ENCODE measurements at regions not wholly inside any gene's neighbourhood (a gene's known extent, or its start where the extent isn't known, plus 50 kb on each side); places are given as distances from the start of the nearest gene placed in this dataset.
A peak's percentile ranks its signal among the peaks of the same experiment; 100 is the strongest.

- H3K9me1 ChIP-seq (ENCODE audit: control insufficient read depth, extremely low read depth, insufficient read depth, low read length): no peaks in the 10 kb centered on the region
- TF ChIP-seq CTCF (optimal IDR thresholded peaks at IDR 0.05 in 1 of 3, IDR thresholded peaks at IDR 0.05 in 1 of 3, conservative IDR thresholded peaks at IDR 0.05 in 1 of 3; ENCODE audit: extremely low read depth in 1 of 3, insufficient read depth in 2 of 3, low read length in 3 of 3) (no peak), EZH2 (IDR thresholded peaks at IDR 0.05; ENCODE audit: low read length) (no peak)
- H3K4me2 ChIP-seq (ENCODE audit: control insufficient read depth, extremely low read depth, insufficient read depth, low read depth, low read length): no peak overlapping the region
- dilution Hi-C loops (cut with MboI; ENCODE audit: extremely low pct_ligation_motif_present, low sequenced_read_pairs): no loop called here
- no peak for DNase-seq (ENCODE audit: low read depth, low spot score)
- H3K4me1 ChIP-seq (ENCODE audit: control insufficient read depth, extremely low read depth, insufficient read depth, low read length): peaks cover 18% of the 10 kb centered on the region
- no peak overlapping the region for H2AFZ ChIP-seq (ENCODE audit: control insufficient read depth, low read length)
- H3K27ac ChIP-seq (ENCODE audit: control insufficient read depth, insufficient read depth, low read length): no peak overlapping the region
- H3K9ac ChIP-seq (ENCODE audit: control insufficient read depth, extremely low read depth, insufficient read depth, low read length): no peak overlapping the region
- H3K79me2 ChIP-seq (ENCODE audit: control insufficient read depth, insufficient read depth, low read length): no peaks in the 10 kb centered on the region
- H3K9me3 ChIP-seq (ENCODE audit: control insufficient read depth, low read depth, low read length): no peaks in the 10 kb centered on the region
- no peak overlapping the region for H3K4me3 ChIP-seq (ENCODE audit: control insufficient read depth in 2 of 3, extremely low read depth in 1 of 3, insufficient read depth in 2 of 3, low read depth in 1 of 3, low read length in 3 of 3)
- no peaks in the 10 kb centered on the region for H3K36me3 ChIP-seq (ENCODE audit: control insufficient read depth in 2 of 2, extremely low read depth in 1 of 2, insufficient read depth in 2 of 2, low read length in 2 of 2)
- FAIRE-seq: no peak
- H3K27me3 ChIP-seq (ENCODE audit: control insufficient read depth, extremely low read depth, insufficient read depth, low read length): no peaks in the 10 kb centered on the region
- no peaks in the 10 kb centered on the region for H4K20me1 ChIP-seq (ENCODE audit: control insufficient read depth, extremely low read depth, insufficient read depth, low read length)
Measured at GRCh38 chr13:79655509-79655908, 174.6 kb downstream of the NDFIP2 start.

GRCh38 chr13:79654520-79654919, 173.6 kb downstream of the NDFIP2 start:
- FAIRE-seq (peak; percentile 39), DNase-seq (ENCODE audit: low read depth, low spot score) (no peak)
- H3K9me1 ChIP-seq (ENCODE audit: control insufficient read depth, extremely low read depth, insufficient read depth, low read length): no peaks in the 10 kb centered on the region
- H3K36me3 ChIP-seq (ENCODE audit: control insufficient read depth in 2 of 2, extremely low read depth in 1 of 2, insufficient read depth in 2 of 2, low read length in 2 of 2): no peaks in the 10 kb centered on the region
- TF ChIP-seq CTCF (optimal IDR thresholded peaks at IDR 0.05 in 1 of 3, IDR thresholded peaks at IDR 0.05 in 1 of 3, conservative IDR thresholded peaks at IDR 0.05 in 1 of 3; ENCODE audit: extremely low read depth in 1 of 3, insufficient read depth in 2 of 3, low read length in 3 of 3) (no peak), EZH2 (IDR thresholded peaks at IDR 0.05; ENCODE audit: low read length) (no peak)
- H3K79me2 ChIP-seq (ENCODE audit: control insufficient read depth, insufficient read depth, low read length): no peaks in the 10 kb centered on the region
- H3K27me3 ChIP-seq (ENCODE audit: control insufficient read depth, extremely low read depth, insufficient read depth, low read length): no peaks in the 10 kb centered on the region
- peaks cover 15% of the 10 kb centered on the region for H3K4me1 ChIP-seq (ENCODE audit: control insufficient read depth, extremely low read depth, insufficient read depth, low read length)
- H3K9me3 ChIP-seq (ENCODE audit: control insufficient read depth, low read depth, low read length): no peaks in the 10 kb centered on the region
- H3K4me3 ChIP-seq (ENCODE audit: control insufficient read depth in 2 of 3, extremely low read depth in 1 of 3, insufficient read depth in 2 of 3, low read depth in 1 of 3, low read length in 3 of 3): no peak overlapping the region
- dilution Hi-C loops (cut with MboI; ENCODE audit: extremely low pct_ligation_motif_present, low sequenced_read_pairs): no loop called here
- no peak overlapping the region for H3K27ac ChIP-seq (ENCODE audit: control insufficient read depth, insufficient read depth, low read length)
- no peaks in the 10 kb centered on the region for H4K20me1 ChIP-seq (ENCODE audit: control insufficient read depth, extremely low read depth, insufficient read depth, low read length)
- H2AFZ ChIP-seq (ENCODE audit: control insufficient read depth, low read length): no peak overlapping the region
- no peak overlapping the region for H3K4me2 ChIP-seq (ENCODE audit: control insufficient read depth, extremely low read depth, insufficient read depth, low read depth, low read length)
- no peak overlapping the region for H3K9ac ChIP-seq (ENCODE audit: control insufficient read depth, extremely low read depth, insufficient read depth, low read length)

All from keratinocyte (primary cell).